ENCODE measurements at regions not wholly inside any gene's neighbourhood (a gene's known extent, or its start where the extent isn't known, plus 50 kb on each side); places are given as distances from the start of the nearest gene placed in this dataset.

DNA sequence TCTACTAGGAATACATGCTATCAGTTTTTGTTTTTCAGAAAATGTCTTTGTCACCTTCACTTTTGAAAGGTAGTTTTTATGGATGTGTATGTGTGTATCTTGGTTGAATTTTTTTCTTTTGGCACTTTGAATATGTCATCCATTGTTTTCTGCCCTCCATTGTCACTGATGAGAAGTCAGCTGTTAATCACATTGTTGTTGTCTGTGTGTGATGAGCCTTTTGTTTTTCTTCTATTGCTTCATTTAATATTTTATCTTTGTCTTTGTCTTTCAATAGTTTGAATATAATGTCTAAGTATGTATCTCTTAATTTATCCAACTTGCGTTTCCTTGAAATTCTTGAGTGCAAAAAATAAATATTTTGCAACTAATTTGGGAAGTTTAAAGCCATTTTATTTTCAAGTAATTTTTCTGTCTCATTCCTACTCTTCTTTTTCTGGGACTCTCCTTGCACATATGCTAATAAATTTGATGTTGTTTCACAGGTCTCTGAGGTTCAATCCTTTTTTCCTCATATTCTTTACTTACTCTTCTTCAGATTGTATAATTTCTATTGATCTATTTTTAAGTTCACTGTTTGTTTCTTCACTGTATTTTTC is 546.9 kb upstream of the GHITM start:
- FAIRE-seq = no peak

DNA sequence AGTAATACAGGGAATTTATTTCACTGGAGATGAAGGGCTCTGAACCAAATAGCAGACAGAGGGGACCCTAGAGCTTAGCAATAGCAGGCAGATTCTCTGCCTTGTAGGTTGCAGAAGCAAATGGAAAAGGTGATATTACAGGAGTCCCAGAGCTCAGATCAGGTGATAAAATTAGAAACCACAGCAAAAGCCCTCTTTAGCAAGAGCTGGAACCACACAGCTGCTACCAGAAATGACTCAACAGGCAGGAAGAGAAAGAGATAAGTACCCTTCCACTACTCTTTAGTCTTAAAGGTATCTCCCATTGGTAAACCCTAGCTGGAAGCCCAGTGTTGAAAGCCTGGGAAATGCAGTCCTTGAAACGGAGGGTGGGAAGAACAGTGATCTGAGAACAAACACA is 535.6 kb upstream of the GHITM start:
- no peak for FAIRE-seq

DNA sequence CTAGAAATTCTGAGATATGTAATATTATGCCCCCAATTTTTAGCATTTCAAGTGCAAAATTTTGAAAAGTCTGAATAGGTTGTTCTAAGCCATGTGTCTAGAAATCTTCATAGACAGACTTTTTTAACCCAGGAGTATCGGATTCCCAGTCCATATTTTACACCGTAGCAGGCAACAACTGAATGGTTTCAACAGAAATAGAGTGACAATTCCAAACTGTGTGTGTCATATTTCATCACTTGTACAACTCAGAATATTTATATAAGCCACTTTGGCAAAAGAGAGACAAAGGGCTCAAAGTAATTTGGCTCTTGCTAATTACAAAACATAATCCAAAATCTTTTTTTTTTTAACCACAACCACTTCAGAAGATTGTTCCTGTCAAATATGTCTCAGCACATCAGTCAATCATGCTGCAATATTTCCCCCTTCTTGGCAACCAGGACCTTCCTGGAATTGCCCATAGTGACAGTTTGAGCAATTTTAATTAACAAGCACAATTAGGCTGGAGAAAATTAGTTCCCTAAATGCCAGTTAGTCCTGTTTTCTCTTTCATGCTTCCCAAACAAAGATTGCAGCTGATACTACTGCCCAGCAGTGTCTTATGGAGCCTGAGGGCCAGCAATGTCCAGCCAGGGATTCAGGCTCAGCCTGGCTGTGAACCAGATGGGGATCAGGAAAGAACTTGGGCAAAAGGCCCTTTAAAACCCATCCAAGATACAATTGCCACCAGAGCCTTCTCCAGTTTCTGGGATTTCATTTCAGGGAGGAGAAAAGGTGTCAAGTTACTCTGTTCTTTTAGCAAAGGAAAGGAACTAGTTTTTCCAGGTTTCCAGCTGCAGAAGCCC is 533.3 kb upstream of the GHITM start:
- FAIRE-seq = no peak

DNA sequence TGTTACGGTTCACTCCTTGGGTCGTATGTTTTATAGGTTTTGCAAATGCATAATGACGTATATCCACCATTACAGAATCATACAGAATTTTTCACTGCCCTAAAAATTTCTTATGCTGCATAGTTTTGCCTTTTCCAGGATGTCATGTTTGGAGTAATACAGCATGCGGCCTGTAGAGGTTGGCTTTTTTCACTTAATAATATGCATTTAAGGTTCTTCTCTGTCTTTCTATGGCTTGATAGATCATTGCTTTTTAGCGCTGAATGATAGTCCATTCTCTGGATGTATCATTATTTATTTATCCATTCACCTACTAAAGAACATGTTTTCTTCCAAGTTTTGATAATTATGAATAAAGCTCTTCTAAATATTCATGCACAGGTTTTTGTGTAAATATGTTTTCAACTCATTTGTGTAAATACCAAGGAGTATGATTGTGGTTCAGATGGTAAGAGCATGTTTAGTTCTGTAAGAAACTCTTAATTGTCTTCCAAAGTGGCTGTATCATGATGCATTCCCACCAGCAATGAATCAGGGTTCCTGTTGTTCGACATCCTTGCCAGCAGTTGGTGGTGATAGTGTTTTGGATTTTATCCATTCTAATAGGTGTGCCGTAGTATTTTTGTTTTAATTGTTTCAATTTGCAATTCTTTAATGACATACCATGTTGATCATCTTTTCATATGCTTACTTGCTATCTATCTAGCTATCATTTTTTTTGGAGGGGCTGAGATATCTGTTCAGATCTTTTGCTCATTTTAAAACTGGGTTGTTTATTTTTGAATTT is 531.2 kb upstream of the GHITM start:
- FAIRE-seq = no peak

DNA sequence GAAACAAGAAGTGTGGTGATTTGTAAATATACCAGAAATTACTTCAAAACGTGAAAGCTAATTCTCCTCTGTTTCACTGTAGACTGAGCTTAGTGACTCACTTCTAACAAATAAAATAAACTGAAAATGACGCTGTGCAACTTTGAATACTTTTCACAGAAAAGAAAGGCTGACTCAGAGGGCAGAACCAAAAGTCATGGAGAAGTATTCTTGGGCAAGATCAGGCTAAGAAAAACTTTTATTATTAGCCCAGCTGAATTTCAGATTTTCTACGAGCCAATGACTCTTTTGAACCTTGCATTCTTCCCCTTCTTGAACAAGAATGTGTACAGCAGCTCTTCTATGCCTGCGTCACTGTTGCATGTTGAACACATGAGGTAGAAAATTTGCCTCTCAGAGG is 527.3 kb upstream of the GHITM start:
- no peak for FAIRE-seq

DNA sequence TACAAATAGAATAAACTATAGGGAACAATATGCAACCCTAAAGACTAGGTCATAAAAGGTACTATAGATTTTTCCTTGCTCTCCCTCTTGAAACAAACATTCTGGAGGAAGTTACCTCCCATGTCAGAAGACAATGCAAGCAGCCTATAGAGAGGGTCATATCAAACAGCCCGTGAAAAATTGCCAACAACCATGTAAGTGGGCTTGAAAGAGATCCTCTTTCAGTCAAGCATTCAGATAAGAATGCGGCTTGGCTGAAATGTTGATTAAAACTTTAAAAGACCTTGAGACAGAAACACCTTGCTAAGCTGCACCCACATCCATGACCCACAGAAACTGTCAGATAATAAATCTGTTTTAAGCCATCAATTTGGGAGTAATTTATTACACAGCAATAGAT is 526.6 kb upstream of the GHITM start:
- no peak for FAIRE-seq

DNA sequence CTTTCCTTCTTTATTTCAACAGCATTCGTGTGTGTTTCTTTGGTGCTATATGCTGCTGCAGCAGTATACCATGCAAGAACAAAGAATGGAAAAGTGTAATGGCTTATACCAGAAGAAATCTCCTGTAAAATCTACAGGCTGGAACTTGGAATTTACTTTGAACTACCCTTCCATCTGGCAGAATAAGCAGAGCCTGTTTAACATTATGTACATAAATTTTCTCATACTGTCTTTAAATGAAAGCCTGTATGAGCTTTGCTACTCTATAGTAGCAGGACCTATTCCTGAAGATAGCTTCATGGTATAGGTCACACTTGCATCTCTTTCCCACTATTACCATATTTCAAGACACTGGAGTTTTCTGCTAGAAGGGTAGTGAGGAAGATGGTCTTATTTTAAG is 522.1 kb upstream of the GHITM start:
- no peak for FAIRE-seq

DNA sequence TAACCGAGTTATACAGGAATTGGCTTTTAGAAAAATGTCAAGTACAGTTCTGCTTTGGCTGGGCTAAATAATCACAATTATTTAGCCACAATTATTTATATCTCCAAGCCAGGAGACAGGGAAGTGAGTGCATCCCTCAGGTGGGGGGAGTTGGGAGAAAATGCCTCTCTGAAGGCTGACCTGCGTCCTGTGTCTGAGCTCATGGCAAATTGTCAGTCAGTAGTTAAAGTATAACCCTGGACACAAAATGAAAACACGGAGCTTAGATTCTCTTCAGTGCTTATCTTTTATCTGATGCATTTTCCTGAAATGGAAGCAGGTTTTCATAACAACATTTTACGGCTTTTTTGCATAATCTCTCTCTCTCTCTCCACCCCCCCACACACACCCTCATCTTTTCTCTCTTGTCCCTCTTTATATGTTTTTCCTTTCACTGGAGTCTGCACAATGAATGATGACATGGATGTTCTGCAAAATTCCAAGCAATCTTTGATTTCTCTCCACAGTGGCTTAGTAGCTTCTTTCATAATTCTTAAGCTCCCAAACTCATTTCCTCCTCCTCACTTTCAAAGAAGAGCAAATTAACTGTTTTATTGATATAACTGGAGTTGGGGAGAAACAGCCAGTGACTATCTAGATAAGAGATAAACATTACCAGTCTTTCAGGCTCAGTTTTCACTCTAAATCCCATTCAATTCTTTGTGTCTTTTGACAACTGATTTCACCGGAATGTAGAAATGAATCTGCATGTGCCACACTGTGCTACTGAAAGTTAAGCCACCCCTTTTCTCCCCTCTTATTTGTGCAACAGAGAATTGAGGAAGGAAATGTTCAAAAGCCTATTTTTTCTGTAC is 521.4 kb upstream of the GHITM start:
- no peak for FAIRE-seq

DNA sequence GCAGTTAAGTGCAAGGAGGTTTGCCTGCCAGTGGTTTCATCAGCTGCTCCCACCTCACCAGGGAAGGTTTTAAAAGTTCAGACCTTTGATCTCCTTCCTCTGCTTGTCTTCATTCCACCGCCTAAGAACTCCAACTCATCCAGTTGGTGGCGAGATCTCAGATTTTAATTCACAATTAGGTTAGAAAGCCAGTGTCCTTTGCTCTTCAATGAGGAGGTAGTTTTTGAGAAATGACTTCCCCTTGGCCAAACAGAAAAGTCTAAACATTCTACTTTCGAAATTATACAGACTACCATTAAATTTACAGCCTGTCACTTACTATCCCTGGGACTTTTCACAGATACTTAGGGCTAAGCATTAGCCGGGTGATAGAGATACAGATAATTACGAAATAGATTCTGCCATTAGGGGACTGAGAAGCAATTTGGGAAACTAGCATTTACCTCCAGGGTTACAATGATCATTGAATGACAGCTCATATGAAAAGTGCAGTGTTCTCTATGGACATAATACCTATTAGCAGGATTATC is 513.4 kb upstream of the GHITM start:
- FAIRE-seq = no peak

DNA sequence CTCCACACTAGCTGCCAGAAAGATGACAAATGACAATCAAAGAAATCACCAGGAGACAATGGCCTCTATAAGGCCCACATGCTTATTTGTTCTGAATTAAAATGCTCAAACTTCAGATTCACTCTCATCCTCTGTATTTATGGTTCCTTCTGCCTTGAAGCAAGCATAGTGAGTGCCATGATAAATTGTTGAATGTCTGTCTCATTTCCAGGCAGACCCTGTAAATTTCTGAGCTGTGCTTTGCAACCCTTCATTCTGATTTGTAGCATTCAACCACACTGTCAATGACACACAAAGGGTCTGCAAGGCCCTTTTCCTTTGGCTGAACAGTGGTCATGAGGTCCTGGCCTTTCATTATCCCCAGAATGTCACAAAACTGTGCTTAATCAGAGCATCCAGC is 506.6 kb upstream of the GHITM start:
- FAIRE-seq = no peak

DNA sequence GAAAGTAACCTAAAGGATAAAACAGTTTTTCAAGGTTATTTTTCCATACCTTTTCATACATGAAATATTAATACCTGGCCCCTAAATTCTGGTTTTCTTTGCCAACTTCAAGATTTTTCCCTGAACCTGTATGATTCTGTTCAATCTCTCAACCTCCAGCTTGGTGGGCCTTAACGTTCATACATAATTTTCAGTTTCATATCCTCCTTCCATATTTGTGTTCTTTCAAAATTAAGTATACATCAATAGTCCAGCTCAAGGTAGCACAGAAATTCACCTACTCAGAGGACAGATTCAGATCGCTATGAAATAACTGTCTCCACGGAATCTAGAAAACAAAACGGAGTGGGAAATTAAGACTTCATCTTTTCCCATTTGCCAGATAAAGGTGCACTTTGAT is 505.8 kb upstream of the GHITM start:
- no peak for FAIRE-seq

DNA sequence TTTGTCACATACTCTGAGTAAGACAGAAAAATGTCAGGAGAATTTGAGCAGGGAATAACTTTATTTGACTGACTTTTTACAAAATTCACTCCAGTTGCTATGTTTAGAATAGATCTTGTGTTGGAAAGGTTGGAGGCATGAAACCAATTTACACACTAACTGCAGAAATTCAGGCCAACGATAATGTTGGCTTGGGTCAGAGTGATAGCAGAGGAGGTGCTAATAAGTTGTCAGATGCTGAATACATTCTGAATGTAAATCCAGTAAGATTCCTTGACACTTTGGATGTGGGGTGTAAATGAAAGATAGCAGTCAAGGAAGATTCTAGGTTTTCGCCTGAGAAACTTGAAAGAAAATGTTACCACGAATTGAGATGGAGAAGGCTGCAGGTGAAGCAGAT is 502.5 kb upstream of the GHITM start:
- FAIRE-seq = no peak

DNA sequence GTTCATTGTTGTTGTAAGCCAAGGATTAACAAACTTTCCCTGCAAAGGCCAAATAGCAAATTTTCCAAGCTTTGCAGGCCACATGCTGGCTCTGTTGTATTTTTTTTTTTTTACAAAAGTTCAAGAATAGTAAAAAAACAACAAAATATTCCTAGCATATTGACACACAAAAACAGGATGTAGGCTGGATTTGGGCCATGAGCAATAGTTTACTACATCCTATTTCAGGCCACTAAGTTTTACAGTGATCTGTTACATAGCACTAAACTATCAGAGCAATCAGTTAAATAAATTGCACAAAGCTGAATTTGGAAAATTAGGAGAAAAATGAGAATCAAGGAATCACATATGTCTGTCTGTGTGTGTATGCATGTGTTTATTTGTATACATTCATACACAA is 491.8 kb upstream of the GHITM start:
- FAIRE-seq = no peak

DNA sequence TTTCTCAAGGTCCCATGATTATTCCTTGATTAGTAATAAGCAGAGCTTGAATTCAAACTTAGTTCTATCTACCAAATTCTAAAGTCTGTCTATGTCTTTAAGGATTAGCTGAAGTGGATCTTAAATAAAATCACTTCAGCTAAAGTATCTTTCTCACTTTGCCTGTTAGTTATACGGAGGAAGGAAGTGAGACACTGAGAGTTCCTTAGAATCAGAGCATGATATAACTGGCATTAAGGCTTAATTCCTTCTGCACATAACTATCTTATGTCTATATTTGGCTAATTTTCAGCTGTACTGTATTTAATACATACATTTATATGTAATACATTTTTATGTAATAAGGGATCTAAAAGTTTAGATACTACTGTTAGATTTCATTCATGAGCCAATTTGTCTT is 491.1 kb upstream of the GHITM start:
- no peak for FAIRE-seq

DNA sequence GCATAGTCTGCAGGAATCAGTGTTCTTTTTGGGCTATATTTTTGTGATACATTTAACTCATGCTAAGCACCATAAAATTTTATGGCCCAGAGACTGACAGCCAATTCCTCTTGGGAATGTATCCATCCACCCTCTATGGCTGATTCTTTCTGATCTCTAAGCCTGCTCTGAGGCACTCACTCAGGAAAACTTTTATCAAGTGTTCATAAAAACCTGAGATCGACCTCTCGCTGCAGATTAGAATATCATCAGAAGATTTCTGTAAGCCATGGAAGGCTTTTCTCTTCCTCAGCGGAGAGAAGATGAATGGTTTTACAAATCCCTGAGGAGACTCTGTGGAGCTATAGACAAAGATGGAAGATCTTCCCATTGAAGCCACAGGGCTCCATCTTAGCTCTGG is 489.8 kb upstream of the GHITM start:
- FAIRE-seq = no peak

DNA sequence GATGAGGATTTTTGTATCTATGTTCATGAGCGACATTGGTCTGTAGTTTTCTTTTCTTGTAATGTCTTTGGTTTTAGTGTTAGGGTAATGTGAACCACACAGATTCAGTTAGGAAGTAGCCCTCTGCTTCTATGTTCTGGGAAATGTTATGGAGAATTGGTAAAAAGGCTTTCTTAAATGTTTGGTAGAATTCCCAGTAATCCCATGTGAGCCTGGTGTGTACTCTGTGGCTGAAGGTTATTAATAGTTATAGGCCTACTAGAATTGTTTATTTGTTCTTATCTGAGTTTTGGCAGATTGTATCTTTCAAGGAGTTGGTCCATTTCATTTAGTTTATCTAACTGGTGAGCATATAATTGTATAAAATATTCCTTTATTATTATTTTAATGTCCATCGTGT is 484.6 kb upstream of the GHITM start:
- no peak for FAIRE-seq

DNA sequence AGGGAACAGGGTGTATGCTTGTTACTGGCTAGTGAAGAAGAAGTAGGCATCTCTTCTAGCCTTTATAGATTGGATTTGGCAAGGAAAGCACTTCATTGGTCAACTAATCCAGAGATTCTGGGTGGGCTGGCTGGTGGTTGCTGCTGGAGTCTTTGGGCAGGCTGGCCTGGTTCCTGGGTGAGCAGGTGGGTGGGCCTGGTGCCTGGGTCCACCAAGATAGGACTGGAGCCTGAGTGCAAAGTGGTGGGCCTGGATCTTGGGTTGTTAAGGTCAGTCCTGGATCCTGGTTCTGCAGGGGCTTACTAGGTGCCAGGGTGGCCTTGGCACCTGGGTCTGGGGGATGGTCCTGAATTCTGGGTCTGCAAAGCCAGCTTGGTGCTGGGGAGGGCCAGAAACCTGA is 482.4 kb upstream of the GHITM start:
- no peak for FAIRE-seq

DNA sequence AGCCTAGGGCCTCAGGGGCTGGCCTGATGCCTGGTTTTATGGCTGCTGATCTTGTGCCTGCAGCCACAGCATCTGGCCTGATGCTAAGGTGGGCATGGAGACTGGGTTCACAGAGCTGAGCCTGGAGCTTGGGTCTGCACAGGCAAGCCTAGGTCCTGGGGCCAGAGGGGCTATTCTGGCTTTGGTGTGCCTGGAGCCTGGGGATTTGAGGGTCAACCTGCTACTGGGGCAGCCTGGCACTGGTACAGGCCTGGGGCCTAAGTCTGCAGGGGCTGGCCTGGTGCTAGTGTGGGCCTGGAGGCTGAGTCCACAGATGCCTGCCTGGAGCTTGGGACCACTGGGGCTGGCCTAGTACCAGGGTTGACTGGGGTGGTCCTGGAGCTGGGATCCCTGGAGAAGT is 481.8 kb upstream of the GHITM start:
- FAIRE-seq = no peak

DNA sequence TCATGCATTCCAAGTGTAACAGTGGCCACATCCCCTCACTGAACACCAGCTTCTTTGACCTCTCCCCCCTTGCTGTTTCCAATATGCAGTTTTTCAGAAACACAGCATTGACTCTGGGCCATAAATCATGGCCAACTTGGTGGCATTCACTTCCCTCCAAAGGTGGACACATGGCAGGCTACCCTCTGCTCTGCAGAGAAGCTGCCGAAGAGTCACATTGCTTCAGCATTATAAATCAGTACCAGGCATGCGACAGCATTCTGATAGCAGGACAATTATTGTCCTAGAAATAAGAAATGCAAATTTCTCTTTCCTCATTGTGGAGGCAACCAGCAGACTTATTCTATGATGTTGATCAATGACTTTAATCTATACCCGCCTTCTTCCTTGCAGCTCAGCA is 475.4 kb upstream of the GHITM start:
- FAIRE-seq = no peak

DNA sequence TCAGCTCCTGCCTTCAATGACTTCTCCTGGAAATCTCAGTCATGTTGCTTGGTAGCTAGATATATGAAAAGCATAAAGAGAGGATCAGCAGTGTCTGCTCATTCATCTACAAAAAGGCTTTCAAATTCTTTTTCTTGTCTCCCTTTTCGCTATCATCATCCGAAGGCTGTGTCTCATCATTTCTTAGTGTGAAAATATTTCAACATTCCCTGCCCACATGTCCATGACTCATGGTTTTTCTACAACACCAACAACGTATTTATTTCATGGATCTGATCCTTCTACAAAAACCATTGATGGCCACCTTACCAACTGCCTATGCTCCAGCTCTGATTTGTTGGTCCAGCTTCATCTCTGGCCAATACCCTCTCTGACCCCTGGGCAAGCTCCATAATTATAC is 472.5 kb upstream of the GHITM start:
- no peak for FAIRE-seq

DNA sequence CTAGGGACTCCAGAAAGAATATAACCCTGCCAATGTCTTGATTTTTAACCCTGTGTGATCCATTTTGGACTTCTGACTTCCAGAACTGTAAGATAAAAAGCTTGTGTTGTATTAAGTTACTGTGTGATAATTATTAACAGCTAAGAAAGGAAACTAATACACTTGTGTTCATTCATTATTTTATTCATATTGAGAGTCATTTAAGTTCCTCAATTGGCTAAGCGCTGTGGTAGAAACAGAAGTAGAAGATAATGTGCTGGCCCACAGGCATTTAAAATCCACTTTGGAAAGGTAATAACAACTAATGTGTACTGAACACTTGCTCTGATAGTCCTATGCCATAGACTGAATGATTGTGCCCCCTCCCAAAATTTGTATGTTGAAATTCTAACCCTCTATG is 471.7 kb upstream of the GHITM start:
- FAIRE-seq = no peak

DNA sequence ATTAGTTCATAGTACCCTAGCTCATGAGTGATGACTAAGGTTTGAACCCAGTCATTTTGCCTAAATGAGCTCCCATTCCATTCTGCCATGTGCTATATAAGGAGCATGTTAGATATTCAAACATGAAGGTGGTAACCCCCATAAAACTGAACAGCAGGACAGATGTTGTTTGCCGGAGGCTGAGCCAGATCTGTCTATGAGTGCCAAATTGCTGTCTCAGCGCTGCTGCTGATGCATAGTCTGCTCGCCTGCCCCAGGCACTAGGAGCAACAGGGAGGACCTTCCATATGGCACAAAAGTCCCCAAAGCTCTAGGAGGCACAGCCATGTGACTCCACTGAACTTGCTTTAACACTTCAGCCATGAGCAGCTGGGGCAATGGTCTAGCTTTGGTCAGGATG is 466.0 kb upstream of the GHITM start:
- FAIRE-seq = no peak

DNA sequence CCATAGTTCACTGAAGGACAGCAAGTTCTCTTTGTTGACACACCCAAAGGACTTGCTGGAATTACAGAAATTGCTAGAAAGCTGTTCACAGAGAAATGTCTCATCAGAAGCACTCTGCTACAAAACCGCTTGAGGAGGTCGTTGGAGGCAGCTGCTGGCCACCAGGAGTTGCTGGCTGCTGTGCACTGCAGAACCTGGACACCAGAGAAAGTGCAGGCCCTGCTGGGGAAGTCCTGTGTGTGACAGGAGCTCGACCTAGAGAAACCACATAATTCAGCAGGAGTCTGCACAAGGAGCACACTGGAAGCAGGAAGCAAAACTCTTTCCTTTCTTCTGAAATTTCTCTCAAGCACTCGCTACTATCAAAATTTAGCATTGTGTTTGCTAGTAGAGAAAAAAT is 461.5 kb upstream of the GHITM start:
- FAIRE-seq = no peak

Measured in islet of Langerhans (tissue), 1 donor.